Ramos (cell line): ENCODE measurements at regions not wholly inside any gene's neighbourhood (a gene's known extent, or its start where the extent isn't known, plus 50 kb on each side); places are given as distances from the start of the nearest gene placed in this dataset.
"Not testable (repeated sequence)": the region's sequence is repeated elsewhere in the genome, so short reads cannot be mapped to it uniquely, and the experiment has no call there.

Experiments
- in situ Hi-C: fragments of 300-500 bp; cut with MboI; formaldehyde crosslinking; loops from one replicate; pipeline ENCODE4 v1.14.3; 2022; ENCODE audit warnings: low sequenced_read_pairs; ENCODE audit not compliant: unreplicated experiment

DNA sequence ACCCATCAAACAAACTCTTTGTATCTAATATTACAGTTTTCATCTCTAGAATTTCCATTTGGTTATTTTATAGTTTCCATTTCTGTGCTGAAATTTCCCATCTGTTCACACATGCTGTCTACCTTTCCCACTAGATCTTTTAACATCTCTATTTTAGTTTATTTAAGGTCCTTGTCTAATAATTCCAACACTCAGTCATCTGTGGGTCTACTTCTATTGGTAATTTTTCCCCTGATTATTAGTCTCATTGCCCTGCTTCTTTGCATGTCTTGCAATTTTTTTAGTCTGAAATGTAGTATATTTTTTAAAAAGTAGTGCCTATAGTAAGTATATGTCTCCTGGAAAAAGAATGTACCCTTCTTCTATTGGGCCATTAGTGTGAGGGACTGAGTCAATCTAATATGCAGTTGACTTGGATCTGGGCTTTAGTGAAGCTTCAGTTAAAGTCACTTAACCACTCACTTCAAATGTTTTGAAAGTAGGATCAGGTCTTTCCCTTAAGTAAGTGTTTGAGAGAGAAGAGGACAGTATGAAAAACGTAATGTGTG is 370.8 kb downstream of the SEC14L1 start:
- in situ Hi-C loops = no loop called here

DNA sequence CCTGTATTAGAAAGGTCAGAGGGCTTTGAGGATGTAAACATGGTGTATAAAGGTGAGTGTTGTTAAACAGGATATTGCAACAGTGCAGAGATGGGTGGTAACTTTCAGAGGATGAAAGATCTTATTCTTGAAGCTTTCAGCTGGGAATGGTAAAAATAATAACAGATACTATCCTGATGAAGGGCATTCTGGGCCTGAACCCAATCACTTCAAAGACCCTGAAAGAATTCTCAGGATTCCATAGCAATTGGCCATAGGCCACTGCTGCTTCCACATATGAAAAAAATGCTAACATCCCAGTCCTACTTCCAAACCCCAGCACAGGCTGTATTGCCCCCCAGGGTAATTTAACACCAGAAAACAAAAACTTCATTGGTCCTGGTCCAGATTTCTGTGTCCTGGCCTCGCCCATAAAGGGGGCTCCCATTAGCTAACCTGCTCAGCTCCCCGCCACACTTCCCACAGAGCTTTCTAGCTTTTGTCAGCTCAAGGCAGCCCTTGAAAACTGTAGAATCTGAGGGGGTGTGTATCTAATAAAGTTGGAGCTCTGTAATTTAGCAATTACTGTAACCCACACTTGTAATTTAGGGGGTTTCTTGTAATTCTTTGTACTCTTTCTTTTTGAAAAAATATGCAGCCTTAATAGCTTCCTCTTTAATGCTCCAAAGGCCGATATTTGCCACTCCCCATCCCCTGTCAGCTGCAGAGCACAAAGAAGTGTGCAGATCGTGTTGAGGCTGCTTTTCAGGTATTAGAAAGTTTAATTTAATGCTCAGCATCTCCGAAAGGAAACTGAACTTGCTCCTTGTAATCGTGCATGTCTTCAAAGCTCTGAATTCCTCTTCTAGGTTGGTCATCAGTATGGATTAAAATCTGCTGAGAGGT is 371.5 kb downstream of the SEC14L1 start:
- in situ Hi-C loops = no loop called here

DNA sequence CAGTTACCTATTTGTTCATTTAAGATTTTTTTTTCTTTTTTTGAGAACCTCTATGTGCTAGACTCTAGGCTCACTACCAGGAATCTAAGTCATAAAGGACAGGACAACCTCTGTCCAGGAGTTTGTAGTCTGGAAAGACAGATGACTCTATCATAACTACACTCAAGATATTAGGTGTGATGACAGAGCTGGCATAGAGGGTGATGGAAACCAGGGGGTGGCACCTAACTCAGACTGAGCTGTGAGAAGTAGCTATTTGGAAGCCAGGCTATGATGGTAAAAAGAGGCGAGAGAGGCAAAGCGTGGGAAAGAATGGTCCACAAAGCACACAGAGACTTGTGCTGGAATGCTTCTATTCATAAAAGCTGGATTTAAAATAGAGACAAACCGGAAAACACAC is 372.3 kb downstream of the SEC14L1 start:
- in situ Hi-C loops = no loop called here

DNA sequence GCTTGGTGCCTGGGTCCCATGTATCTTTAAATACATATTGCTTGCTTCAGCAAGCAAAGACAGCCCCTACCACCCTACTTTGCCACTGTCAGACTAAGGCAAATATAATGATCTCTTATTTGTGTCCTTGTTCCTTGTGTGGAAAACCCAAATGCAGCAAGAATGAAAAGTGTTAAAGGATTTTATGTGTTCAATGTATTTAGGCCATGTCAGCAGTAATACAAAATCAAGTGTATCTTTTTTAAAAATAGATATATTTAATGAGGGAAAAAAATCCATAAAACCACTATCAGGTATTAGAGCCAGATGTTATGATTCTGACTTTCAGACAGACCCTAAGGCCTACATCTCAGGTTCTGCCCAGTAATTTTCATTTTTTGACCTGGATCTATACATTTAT is 374.5 kb downstream of the SEC14L1 start:
- in situ Hi-C loops = no loop called here

DNA sequence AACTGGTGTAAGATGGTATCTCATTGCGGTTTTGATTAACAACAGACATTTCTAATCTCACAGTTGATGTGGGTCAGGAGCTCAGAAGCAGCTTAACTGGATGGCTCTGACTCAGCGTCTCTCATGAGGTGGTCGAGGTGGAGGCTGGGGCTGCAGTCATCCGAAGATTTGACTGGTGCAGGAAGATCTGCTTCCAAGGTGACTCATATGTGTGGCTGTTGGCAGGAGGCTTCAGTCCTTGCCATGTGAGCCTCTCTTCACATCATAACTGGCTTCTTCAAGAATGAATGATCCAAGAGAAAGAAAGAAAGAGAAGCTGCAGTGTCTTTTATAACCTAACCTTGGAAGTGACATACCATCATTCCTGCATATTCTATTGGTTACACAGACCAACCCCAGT is 376.1 kb downstream of the SEC14L1 start:
- in situ Hi-C loops = no loop called here

DNA sequence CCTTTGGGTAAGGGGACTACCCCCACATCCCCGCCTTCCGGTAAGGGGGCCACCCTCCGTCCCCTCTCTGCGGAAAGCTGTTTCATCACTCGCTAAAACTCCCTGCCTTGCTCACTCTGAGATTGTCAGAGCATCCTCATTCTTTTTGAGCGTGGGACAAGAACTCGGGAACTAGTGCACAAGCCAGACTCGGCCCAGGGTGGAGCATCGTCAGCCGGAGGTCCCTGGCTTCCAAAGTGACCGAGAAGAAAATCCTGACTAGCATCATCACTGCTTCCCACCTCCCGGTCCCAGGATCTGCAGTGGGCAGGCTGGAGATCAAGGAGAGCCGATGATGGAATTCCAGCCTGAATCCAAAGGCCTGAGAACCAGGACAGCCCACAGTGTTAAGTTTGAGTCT is 380.3 kb downstream of the SEC14L1 start:
- in situ Hi-C loops = no loop called here

DNA sequence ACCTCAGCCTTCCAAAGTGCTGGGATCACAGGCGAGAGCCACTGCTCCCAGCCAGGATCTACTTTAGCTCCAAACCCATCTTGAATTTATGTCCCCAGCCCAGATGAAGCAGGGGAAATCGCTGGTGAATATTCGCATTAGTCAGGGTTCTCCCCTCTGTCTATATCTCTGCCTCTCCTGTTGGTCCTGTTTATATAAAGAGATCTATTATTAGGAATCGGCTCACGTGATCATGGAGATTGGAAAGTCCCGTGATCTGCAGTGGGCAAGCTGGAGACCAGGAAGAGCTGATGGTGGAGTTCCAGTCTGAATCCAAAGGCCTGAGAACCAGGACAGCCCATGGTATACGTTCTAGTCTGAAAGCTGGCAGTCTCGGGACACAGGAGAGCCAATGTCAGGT is 382.8 kb downstream of the SEC14L1 start:
- in situ Hi-C loops = no loop called here

DNA sequence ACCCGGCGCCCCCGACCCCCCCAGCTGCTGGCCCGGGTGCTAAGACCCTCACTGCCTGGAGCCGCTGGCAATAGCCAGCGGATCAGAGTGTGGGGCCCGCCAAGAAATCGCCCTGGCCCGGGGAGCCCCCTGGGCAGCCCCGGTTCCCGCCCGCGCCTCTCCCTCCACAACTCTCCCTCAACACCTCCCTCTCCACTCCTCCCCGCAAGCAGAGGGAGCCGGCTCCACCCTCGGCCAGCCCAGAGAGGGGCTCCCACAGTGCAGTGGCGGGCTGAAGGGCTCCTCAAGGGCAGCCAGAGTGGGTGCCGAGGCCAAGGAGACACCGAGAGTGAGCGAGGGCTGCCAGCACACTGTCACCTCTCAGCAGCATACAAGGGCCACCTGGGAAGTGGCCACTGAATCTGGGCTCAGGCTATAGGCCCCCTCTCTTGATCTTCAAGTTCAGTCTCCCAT is 385.5 kb downstream of the SEC14L1 start:
- in situ Hi-C loops = no loop called here

DNA sequence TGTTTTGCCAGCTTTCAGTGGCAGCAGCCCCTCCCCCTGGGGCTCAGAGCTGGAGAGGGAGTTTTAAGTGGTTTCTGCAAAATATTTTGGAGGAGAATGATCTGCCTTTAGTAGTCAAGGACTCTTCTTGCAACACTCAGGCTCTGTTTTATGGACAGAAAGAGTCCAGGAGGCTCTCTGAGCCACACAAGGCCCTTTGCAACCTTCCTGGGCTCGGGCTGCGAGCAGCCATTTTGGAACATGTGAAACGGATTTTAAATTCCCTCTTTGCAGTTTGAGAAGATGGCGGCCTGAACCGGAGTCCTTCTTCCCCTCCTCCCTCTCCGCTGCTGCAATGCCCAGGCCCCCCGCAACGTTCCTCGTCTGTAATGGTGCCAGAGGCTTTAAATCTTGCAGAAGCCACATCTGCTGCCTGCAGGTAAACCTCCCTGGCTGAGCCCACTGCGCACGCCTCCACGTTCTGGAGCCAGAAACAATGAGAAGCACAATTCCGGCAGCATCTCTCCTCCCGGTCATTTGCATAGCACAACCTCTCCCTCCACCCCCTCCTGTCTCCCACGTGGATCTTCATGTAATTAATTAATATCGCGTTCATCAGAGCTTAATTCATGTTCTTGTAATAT is 386.1 kb downstream of the SEC14L1 start:
- in situ Hi-C loops = no loop called here

DNA sequence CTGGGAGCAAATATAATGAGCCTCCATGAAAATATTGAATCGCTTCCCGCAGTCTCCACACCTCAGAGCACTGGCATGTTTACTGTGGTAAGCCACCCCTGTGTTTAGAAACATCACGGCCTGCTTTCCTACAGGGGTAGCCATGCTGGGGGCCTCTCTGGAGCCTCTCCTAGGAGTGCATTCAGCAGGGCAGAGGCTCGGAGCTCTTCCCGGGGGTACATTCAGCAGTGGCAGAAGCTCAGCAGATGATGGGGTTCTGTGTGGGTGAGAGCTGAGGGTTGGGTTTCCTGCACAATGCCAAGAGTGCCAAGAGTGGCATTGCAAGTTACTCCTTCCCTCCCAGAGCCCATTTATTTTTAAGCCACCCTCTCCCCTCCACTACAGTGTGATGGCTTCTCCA is 386.6 kb downstream of the SEC14L1 start:
- in situ Hi-C loops = no loop called here

DNA sequence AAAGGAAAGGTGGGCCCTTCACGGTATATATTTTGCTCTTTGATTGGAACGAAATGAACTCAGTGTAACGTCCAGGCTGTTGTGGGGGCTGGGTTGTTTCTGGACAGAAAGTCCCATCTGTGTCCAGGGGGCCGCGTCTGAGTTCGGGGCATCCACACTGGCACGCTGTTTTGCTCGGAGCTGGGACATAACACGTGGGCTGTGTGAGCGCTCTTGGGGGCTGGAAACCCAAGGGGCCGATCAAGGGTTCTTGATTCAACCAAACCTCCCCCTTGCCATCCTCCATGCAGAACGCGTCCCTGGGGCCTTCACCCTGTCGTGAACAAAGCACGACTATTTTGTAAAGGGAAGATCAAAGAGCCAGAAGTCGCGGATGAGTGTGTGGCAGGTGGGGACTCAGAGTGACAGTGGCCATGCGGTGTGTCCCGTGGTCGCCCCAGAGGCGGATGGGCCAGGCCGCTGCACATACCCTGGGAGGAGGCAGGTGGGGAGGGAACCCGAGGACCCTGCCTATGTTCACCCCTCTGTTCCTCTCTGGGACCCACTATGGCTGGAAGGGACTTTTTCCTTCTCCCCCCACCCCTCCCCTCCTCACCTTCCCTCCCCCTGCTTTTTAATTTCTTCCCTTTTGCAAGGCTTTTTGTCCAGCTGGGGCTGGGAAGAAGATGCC is 387.2 kb downstream of the SEC14L1 start:
- in situ Hi-C loops = no loop called here

DNA sequence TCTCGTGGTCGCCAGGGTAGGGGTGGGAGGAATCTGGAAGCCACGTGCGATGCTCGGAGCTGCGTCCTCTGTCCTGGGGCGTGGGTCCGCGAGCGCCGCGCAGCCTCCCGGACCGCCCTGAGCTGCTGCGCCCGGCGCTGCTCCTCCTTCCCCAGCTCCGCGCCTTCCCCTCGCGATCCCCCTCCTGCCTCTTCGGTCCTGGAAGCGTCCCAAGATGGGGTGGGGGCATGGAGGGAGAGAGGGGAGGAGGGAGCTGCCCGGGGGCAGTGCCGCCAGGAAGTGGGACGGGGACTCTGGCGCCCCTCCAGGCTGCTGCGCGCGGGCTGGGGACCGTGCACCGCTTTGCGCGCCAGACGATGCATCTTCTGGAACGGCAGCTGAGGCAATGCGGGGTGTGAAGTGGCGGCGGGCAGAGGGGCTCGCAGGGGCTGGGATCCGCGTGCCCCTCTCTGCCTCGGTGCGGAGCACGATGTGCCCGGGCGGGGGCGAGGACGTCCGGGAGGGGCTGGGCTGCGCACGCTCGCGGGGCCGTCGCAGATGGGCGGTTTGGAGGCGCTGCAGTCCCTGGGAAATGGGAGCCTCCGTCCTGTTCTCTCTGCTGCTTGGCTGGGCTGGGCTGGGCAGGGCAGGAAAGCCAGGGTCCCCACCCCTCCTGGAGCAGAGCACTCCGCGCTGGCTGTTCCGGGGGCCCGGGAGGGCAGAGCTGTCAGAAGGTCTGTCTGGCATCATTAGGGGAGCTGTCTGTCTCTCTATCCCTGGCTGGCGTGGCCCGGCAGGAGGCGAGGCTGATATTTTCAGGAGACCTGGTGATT is 388.0 kb downstream of the SEC14L1 start:
- in situ Hi-C loops = no loop called here

DNA sequence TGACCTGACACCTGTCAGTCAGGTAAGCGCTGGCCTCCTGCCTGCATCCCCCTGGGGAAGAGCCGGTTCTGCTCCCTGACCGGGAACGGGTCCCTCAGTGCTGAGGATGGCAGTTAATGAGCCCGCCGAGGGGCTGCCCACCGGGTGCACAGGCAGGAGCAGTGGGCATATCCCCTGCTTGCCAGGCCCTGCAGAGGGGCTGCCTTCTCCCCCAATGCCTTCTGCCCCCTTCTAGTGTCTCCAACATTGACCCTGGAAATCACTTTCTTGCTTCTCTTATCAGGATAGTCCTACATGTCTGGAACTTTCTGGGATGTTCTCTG is 388.5 kb downstream of the SEC14L1 start:
- in situ Hi-C loops = no loop called here

DNA sequence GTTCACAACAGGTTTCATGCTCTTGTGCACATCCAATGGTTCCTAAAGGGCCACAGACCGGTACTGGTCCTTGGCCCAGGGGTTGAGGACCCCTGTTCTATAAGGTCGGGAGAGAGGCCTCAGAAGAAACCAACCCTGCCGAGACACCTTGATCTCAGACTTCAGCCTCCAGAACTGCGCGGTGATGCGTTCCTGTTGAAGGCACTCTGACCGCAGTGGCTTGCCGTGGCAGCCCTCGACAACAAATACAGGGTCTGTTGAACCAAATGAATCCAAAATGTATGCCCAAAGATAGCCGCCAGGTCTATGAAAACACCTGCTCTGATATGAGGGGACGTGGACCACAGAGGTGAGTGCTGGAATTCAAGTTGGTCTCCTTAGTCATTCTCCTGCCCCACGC is 389.8 kb downstream of the SEC14L1 start:
- in situ Hi-C loops = no loop called here

DNA sequence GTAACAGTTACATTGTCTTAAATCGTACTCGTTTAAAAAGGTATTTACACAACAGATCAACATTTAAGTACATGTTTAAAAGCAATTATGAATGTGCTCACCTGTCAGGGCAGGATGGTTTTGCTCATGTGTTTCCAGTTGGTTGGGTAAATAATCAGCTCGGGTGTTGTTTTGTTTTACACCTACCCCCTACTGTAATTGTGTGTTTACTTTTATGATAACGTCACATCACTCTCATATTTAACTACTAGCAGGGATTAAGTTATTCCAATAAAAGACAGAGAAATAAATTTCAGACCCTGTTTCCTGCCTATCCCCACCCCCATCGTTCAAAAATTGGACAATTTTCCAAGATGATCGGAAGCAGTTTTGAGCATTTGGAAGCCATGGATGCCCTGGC is 390.2 kb downstream of the SEC14L1 start:
- in situ Hi-C loops = no loop called here

DNA sequence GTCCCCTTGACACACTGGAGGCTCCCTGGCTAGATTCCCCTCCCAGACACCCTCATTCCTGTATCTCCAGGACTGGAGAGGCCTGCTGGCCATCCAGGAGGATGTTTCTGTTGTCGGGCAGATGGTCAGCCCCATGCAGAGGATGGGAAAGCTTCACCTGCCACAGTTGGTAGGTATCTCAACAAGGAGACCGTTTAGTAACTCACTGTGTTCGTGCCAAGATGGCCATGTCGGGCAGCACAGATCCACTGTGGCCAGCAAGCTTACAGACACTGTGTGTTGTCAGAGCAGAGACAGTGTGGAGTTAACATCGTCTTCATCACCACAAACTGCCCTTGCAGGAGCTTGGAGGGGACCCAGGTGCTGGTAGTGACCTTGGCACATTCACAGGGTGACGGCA is 390.9 kb downstream of the SEC14L1 start:
- in situ Hi-C loops = no loop called here

DNA sequence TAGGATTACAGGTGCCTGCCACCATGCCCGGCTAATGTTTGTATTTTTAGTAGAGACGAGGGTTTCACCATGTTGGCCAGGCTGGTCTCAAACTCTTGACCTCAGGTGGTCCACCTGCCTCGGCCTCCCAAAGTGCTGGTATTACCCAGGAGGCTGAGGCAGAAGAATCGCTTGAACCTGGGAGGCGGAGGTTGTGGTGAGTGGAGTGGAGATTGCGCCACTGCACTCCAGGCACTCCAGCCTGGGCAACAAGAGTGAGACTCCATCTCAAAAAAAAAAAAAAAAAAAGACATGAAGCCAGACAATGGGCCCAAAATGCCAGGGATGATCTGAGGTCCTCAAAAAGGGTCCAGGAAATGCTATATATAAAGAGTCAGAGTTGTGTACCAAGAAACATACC is 392.9 kb downstream of the SEC14L1 start:
- in situ Hi-C loops = not testable (repeated sequence)

DNA sequence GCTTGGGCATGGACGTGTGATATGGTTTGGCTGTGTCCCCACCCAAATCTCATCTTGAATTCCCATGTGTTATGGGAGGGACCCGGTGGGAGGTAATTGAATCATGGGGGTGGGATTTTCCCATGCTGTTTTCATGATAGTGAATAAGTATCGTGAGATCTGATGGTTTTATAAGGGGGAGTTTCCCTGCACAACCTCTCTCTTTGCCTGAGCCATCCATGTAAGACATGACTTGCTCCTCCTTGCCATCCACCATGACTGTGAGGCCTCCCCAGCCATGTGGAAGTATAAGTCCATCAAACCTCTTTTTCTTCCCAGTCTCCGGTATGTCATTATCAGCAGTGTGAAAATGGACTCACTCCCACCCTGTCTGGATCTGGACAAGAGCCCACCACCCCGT is 393.4 kb downstream of the SEC14L1 start:
- in situ Hi-C loops = no loop called here

DNA sequence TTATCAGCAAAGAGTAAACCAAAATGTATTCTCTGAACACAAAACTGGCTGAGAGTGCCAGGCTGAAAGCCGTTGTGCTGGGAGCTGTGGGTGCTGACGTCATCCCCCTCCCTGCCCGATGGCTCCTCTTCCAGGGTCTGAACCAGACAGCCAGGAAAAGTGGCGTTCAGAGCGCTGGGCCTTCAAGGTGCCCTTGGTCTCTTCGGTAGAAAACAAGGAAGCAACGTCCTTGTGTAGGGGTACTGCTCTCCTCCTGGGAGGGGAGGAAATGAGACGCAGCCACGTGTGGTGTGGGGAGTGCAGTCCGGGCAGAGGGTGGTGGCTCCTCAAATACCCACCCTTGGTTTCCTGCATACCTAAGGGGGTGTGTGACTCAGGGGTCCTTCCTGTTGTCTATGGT is 394.7 kb downstream of the SEC14L1 start:
- in situ Hi-C loops = no loop called here

DNA sequence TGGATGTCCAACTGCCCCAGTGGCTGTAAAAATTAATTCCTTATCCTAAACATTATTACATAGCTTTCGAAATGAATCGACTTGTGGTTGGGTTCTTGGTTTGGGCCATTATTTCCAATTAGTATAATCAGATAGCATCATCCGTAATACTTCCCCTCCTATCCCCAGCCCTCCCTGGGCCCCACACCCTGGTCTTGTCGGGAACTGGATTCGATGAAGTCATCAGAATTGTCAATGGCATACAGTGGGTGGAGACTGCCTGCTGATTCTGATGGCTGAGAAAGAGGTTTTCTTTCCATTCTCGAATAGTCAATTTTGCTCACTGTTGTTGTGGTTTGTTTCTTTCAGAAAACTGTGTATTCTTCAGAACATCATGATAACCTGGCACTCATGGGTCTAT is 395.1 kb downstream of the SEC14L1 start:
- in situ Hi-C loops = no loop called here
